ENCODE measurements at regions not wholly inside any gene's neighbourhood (a gene's known extent, or its start where the extent isn't known, plus 50 kb on each side); places are given as distances from the start of the nearest gene placed in this dataset.
"Not testable (repeated sequence)": the region's sequence is repeated elsewhere in the genome, so short reads cannot be mapped to it uniquely, and the experiment has no call there.

DNA sequence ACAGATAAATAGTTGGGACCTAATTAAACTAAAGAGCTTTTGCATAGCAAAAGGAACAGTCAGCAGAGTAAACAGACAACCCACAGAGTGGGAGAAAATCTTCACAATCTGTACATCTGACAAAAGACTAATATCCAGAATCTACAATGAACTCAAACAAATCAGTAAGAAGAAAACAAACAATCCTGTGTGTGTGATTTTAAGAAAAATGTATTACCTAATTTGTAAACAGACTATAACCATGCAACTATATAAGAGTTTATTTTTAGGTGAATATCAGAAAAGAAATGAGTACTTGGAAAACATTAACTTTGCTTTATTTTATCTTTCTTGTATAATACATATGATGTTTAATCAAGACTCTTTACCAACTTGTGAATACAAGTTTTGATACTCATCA is 929.5 kb upstream of the LRFN5 start:
- TF ChIP-seq, protein P1, sequence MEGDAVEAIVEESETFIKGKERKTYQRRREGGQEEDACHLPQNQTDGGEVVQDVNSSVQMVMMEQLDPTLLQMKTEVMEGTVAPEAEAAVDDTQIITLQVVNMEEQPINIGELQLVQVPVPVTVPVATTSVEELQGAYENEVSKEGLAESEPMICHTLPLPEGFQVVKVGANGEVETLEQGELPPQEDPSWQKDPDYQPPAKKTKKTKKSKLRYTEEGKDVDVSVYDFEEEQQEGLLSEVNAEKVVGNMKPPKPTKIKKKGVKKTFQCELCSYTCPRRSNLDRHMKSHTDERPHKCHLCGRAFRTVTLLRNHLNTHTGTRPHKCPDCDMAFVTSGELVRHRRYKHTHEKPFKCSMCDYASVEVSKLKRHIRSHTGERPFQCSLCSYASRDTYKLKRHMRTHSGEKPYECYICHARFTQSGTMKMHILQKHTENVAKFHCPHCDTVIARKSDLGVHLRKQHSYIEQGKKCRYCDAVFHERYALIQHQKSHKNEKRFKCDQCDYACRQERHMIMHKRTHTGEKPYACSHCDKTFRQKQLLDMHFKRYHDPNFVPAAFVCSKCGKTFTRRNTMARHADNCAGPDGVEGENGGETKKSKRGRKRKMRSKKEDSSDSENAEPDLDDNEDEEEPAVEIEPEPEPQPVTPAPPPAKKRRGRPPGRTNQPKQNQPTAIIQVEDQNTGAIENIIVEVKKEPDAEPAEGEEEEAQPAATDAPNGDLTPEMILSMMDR (IDR thresholded peaks at IDR 0.05; ENCODE audit: insufficient read depth, low read length, poor library complexity, severe bottlenecking) = not testable (repeated sequence)
- TF ChIP-seq EZH2phosphoT487 (conservative IDR thresholded peaks at IDR 0.05; ENCODE audit: low read length) = not testable (repeated sequence)
